Activated CD4-positive, alpha-beta T cell treated with anti-CD3 and anti-CD28 coated beads, Interleukin-2, amount 10 ng/mL, durations not matched to agents 7 days and 5 days (primary cell): ENCODE measurements at regions not wholly inside any gene's neighbourhood (a gene's known extent, or its start where the extent isn't known, plus 50 kb on each side); places are given as distances from the start of the nearest gene placed in this dataset.
"Not testable (repeated sequence)": the region's sequence is repeated elsewhere in the genome, so short reads cannot be mapped to it uniquely, and the experiment has no call there.

Experiments
- CTCF ChIA-PET: fragments of 350-600 bp; sonication (Branson Sonifier 250); formaldehyde crosslinking; loops from one replicate; lab custom pipeline; 2021; ENCODE audit warnings: antibody characterized with exemption; lab: Charles Lee
- POLR2A ChIA-PET: fragments of 350-600 bp; sonication (Branson Sonifier 250); formaldehyde crosslinking; loops from one replicate; lab custom pipeline; 2021; ENCODE audit warnings: antibody characterized with exemption; lab: Charles Lee
- DNase-seq: peaks from one replicate; pipeline ENCODE4 v3.0.0-alpha.2; 2020
- H3K27ac Mint-ChIP-seq: one replicate; pipeline ENCODE4 v1.8.0; 2021; ENCODE audit warnings: mild to moderate bottlenecking, moderate library complexity, mixed read lengths
- H3K27me3 Mint-ChIP-seq: one replicate; pipeline ENCODE4 v1.8.0; 2021; ENCODE audit warnings: mixed read lengths
- H3K36me3 Mint-ChIP-seq: one replicate; pipeline ENCODE4 v1.8.0; 2021; ENCODE audit warnings: low read depth, mixed read lengths
- H3K4me1 Mint-ChIP-seq: one replicate; pipeline ENCODE4 v1.8.0; 2021; ENCODE audit warnings: mixed read lengths
- H3K4me3 Mint-ChIP-seq: one replicate; pipeline ENCODE4 v1.8.0; 2021; ENCODE audit warnings: mild to moderate bottlenecking, moderate library complexity, mixed read lengths
- H3K9me3 Mint-ChIP-seq: one replicate; pipeline ENCODE4 v1.8.0; 2021; ENCODE audit warnings: mixed read lengths

DNA sequence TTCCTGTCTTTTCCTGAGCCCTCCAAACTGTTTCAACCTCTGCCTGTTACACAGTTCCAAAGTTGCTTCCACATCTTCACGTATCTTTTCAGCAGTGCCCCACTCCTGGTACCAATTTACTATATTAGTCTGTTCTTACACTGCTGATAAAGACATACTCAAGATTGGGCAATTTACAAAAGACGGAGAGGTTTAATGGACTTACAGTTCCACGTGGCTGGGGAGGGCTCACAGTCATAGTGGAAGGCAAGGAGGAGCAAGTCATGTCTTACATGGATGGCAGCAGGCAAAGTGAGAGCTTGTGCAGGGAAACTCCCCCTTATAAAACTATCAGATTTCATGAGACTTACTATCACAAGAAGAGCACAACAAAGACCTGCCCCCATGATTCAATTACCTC, 57.3 kb upstream of the NAMPT start:
- Mint-ChIP-seq H3K36me3 (peaks cover 13% of the 10 kb centered on the region), H3K4me1 (peaks cover 25% of the 10 kb centered on the region), H3K9me3 (peaks cover 44% of the 10 kb centered on the region)
- H3K4me3 Mint-ChIP-seq, H3K27me3 Mint-ChIP-seq, DNase-seq, POLR2A ChIA-PET, H3K27ac Mint-ChIP-seq: not testable (repeated sequence)
- CTCF ChIA-PET = interaction anchor here (2.4 kb wide), 1 partner anchor 10 kb away, joined by 6 read pairs; no protein-coding TSS in a partner anchor

DNA sequence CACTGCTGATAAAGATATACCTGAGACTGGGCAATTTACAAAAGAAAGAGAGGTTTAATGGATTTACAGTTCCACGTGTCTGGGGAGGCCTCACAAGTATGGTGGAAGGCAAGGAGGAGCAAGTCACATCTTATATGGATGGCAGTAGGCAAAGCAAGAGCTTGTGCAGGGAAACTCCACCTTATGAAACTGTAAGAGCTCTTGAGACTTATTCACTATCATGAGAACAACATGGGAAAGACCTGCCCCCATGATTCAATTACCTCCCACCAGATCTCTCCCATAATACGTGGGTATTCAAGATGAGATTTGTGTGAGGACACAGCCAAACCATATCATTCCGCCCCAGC, 55.4 kb upstream of the NAMPT start:
- H3K4me3 Mint-ChIP-seq, DNase-seq, H3K27me3 Mint-ChIP-seq, H3K27ac Mint-ChIP-seq, H3K4me1 Mint-ChIP-seq, POLR2A ChIA-PET: not testable (repeated sequence)
- Mint-ChIP-seq H3K36me3 (peaks cover 13% of the 10 kb centered on the region), H3K9me3 (peaks cover 44% of the 10 kb centered on the region)
- CTCF ChIA-PET = interaction anchor here (0.6 to 2.4 kb wide), 6 partner anchors 8 to 177 kb away, joined by 3 to 6 read pairs (median 4); no protein-coding TSS in a partner anchor

DNA sequence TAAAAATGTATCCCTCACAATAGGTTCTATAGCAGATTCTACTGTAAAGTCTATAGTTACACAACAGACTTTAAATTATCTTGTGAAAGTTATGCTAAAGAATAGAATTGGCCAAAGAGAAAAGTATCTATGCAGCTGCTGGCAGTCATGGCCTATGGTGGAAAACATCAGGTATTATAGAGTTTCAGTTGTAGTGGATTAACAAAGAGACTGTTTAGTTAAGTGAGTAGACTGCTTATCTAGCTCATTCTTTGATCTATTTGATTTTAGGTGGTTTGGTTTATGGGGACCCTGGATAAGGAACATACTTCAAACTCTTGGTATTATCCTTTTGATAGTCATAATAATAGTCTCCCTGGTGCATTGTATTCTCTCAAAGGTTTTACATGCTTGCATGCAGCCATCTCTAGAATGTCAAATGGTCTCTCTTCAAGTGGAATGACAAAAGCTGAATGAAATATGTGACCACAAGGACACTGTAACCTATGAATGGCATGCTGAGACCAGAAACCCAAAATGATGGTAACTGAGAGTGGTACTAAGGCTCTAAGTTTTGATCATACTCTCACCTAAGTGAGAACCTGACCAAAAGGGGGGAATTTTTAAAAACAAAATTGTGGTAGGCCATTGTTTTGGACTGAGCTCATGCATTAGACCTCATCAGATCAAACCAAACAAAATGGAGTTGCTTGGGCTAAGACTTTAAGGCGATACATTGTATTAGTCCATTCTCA, 54.9 kb upstream of the NAMPT start:
- Mint-ChIP-seq H3K9me3 (peaks cover 40% of the 10 kb centered on the region), H3K4me3 (no peak overlapping the region), H3K4me1 (peaks cover 2% of the 10 kb centered on the region), H3K36me3 (peaks cover 13% of the 10 kb centered on the region), H3K27me3 (no peaks in the 10 kb centered on the region), H3K27ac (no peak overlapping the region)
- ChIA-PET CTCF (interaction anchor here (1.3 to 2.4 kb wide), 3 partner anchors 8 to 43 kb away, joined by 3 to 6 read pairs (median 4); no protein-coding TSS in a partner anchor), POLR2A (no interaction called here)
- no peak for DNase-seq

DNA sequence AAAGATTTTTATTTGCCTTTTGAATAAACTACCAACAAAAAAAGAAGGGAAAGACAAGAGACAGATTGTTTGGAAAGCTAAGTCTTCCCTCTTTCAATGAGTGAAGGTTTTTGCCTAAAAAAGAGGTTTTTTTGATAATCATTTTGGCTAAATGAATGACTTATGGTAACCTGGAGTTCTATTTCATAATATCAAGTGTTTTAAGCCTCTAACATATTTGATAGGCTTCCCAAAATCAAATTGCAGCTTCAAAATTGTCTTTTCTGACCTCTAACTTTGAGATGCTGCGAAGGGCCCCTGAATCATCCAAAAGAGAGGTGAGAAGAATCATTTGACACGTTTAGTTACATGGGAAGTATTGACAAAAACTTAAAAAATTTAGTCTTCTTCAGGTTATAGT, 53.0 kb upstream of the NAMPT start:
- Mint-ChIP-seq H3K9me3 (peaks cover 37% of the 10 kb centered on the region), H3K4me1 (no peaks in the 10 kb centered on the region), H3K27ac (no peak overlapping the region), H3K36me3 (peaks cover 11% of the 10 kb centered on the region), H3K27me3 (no peaks in the 10 kb centered on the region), H3K4me3 (no peak overlapping the region)
- ChIA-PET CTCF (no interaction called here), POLR2A (no interaction called here)
- DNase-seq = no peak

DNA sequence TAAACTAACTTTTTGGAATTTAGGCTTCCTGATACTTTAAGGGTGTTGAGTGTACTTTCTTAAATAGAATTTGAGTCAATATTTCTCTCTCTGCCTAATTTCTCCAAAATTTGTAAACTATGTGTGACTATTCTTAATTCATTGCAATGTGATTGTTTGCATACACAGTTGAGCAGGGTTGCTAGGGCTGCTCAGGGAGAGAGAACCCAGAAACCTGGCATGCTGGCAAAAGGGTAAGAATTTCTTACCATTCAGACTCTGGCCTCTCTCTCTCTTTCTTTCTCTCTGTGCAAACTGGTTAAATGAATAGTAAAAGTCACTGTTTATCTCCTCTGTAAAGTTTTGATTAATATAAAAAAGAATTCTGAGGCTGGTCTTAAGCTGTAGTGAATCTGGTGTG, 51.0 kb upstream of the NAMPT start:
- no peak for DNase-seq
- Mint-ChIP-seq H3K36me3 (peaks cover 5% of the 10 kb centered on the region), H3K4me3 (no peak overlapping the region), H3K9me3 (peaks cover 27% of the 10 kb centered on the region), H3K27ac (no peak overlapping the region), H3K4me1 (no peaks in the 10 kb centered on the region), H3K27me3 (no peaks in the 10 kb centered on the region)
- POLR2A ChIA-PET = no interaction called here
- CTCF ChIA-PET = no interaction called here
